ENCODE measurements at regions not wholly inside any gene's neighbourhood (a gene's known extent, or its start where the extent isn't known, plus 50 kb on each side); places are given as distances from the start of the nearest gene placed in this dataset.
"Not testable (repeated sequence)": the region's sequence is repeated elsewhere in the genome, so short reads cannot be mapped to it uniquely, and the experiment has no call there.

GRCh38 chr12:25424211-25424731 lies 128.8 kb downstream of the LMNTD1 start:
- no peak for DNase-seq (ENCODE audit: low read depth)

- no peak for DNase-seq (ENCODE audit: low read depth)
Observed at GRCh38 chr12:25423355-25424050, 129.6 kb downstream of the LMNTD1 start.

GRCh38 chr12:25422241-25422640 lies 130.8 kb downstream of the LMNTD1 start:
- no peak for DNase-seq (ENCODE audit: low read depth)

- no peak for DNase-seq (ENCODE audit: low read depth)
Observed at GRCh38 chr12:25421651-25422167, 131.4 kb downstream of the LMNTD1 start.

- no peak for DNase-seq (ENCODE audit: low read depth)
Observed at GRCh38 chr12:25420116-25420515, 133.0 kb downstream of the LMNTD1 start.

- DNase-seq (ENCODE audit: low read depth) = no peak
Observed at GRCh38 chr12:25419595-25419994, 133.5 kb downstream of the LMNTD1 start.

GRCh38 chr12:25417071-25417470 lies 136.0 kb downstream of the LMNTD1 start:
- DNase-seq (ENCODE audit: low read depth) = no peak

- DNase-seq (ENCODE audit: low read depth) = no peak
Observed at GRCh38 chr12:25416516-25416915, 136.6 kb downstream of the LMNTD1 start.

GRCh38 chr12:25415004-25415403 lies 138.1 kb downstream of the LMNTD1 start:
- no peak for DNase-seq (ENCODE audit: low read depth)

GRCh38 chr12:25412735-25413134 lies 140.3 kb downstream of the LMNTD1 start:
- no peak for DNase-seq (ENCODE audit: low read depth)

GRCh38 chr12:25404955-25405354 lies 148.1 kb downstream of the LMNTD1 start:
- DNase-seq (ENCODE audit: low read depth) = no peak

GRCh38 chr12:25401547-25402345 lies 151.0 kb upstream of the KRAS start:
- DNase-seq (ENCODE audit: low read depth) = peak; percentile 41

- no peak for DNase-seq (ENCODE audit: low read depth)
Observed at GRCh38 chr12:25397001-25397400, 146.3 kb upstream of the KRAS start.

GRCh38 chr12:25395227-25395626 lies 144.5 kb upstream of the KRAS start:
- DNase-seq (ENCODE audit: low read depth) = no peak

- not testable (repeated sequence) for DNase-seq (ENCODE audit: low read depth)
Observed at GRCh38 chr12:25394775-25395174, 144.0 kb upstream of the KRAS start.

GRCh38 chr12:25394025-25394424 lies 143.3 kb upstream of the KRAS start:
- DNase-seq (ENCODE audit: low read depth) = no peak

- not testable (repeated sequence) for DNase-seq (ENCODE audit: low read depth)
Observed at GRCh38 chr12:25391346-25391745, 140.6 kb upstream of the KRAS start.

GRCh38 chr12:25388183-25388582 lies 137.5 kb upstream of the KRAS start:
- no peak for DNase-seq (ENCODE audit: low read depth)

GRCh38 chr12:25387732-25388050 lies 137.0 kb upstream of the KRAS start:
- no peak for DNase-seq (ENCODE audit: low read depth)

- DNase-seq (ENCODE audit: low read depth) = peak; percentile 89
Observed at GRCh38 chr12:25386831-25387731, 136.4 kb upstream of the KRAS start.

GRCh38 chr12:25384893-25385248 lies 134.1 kb upstream of the KRAS start:
- DNase-seq (ENCODE audit: low read depth) = no peak

Measured in iris pigment epithelial cell (primary cell).